DOHH2 (cell line): ENCODE measurements at regions not wholly inside any gene's neighbourhood (a gene's known extent, or its start where the extent isn't known, plus 50 kb on each side); places are given as distances from the start of the nearest gene placed in this dataset.

Experiments used
- H3F3A ChIP-seq: fragments of 200-600 bp; sonication (generic), shearing (Covaris generic); 2 replicates; pipeline ENCODE4 v1.6.0; 2016; ENCODE audit warnings: antibody characterized with exemption, mild to moderate bottlenecking; ENCODE audit not compliant: control insufficient read depth, insufficient read depth
- H3K27ac ChIP-seq: fragments of 200-600 bp; sonication (generic); 2 replicates; pipeline ENCODE4 v1.5.1; 2014; ENCODE audit warnings: low read depth, mild to moderate bottlenecking, low read length, moderate library complexity
- H3K27me3 ChIP-seq: fragments of 200-600 bp; sonication (generic); 2 replicates; pipeline ENCODE4 v1.6.1; 2014; ENCODE audit warnings: mild to moderate bottlenecking, low read length, mixed read lengths; ENCODE audit not compliant: control insufficient read depth
- H3K36me3 ChIP-seq: fragments of 200-600 bp; sonication (generic); 2 replicates; pipeline ENCODE4 v1.6.1; 2014; ENCODE audit warnings: mild to moderate bottlenecking, low read length, moderate library complexity, mixed read lengths; ENCODE audit not compliant: control insufficient read depth
- H3K4me1 ChIP-seq: fragments of 200-600 bp; sonication (generic); 2 replicates; pipeline ENCODE4 v1.6.1; 2014; ENCODE audit warnings: mild to moderate bottlenecking, low read length, mixed read lengths; ENCODE audit not compliant: control insufficient read depth
- H3K4me2 ChIP-seq: fragments of 200-600 bp; sonication (generic); 2 replicates; pipeline ENCODE4 v1.6.0; 2014; ENCODE audit warnings: mild to moderate bottlenecking, low read length, moderate library complexity
- H3K4me3 ChIP-seq: fragments of 200-600 bp; sonication (generic); 2 replicates; pipeline ENCODE4 v1.5.1; 2014; ENCODE audit warnings: mild to moderate bottlenecking, low read length, mixed read lengths
- H3K79me2 ChIP-seq: fragments of 200-600 bp; sonication (generic); 2 replicates; pipeline ENCODE4 v1.6.1; 2014; ENCODE audit warnings: mild to moderate bottlenecking, low read length, mixed read lengths; ENCODE audit not compliant: control insufficient read depth
- H3K9me2 ChIP-seq: fragments of 200-600 bp; sonication (generic); replicated peaks from 2 replicates; pipeline ENCODE4 v1.6.1; 2014; ENCODE audit warnings: mild to moderate bottlenecking, low read length, mixed read lengths; ENCODE audit not compliant: control insufficient read depth
- H3K9me3 ChIP-seq: fragments of 200-600 bp; sonication (generic); 2 replicates; pipeline ENCODE4 v1.6.1; 2014; ENCODE audit warnings: antibody characterized with exemption, low read length, mixed read lengths; ENCODE audit not compliant: control insufficient read depth, insufficient read depth
- H4K20me1 ChIP-seq: fragments of 200-600 bp; sonication (generic); 2 replicates; pipeline ENCODE4 v1.6.0; 2014; ENCODE audit warnings: low read depth, mild to moderate bottlenecking, antibody characterized with exemption, low read length, moderate library complexity; ENCODE audit not compliant: control insufficient read depth, insufficient read depth
- EZH2phosphoT487 ChIP-seq: fragments of 200-600 bp; sonication (generic); IDR thresholded peaks from 2 replicates; pipeline ENCODE4 v1.6.1; 2017; ENCODE audit warnings: borderline replicate concordance, mild to moderate bottlenecking, antibody characterized with exemption, low read length, moderate library complexity, mixed read lengths
- TF ChIP-seq, protein P1 (sequence below): fragments of 200-600 bp; sonication (generic); IDR thresholded peaks from one replicate; pipeline ENCODE4 v1.5.1; 2014; ENCODE audit warnings: antibody characterized with exemption, mild to moderate bottlenecking, low read depth, low read length; ENCODE audit not compliant: poor library complexity, severe bottlenecking

GRCh38 chr20:24395151-24395550 is 74.3 kb upstream of the SYNDIG1 start:
- Histone ChIP-seq H3K4me1 (no peaks in the 10 kb centered on the region), H3K4me3 (no peak overlapping the region), H3K27me3 (no peaks in the 10 kb centered on the region), H4K20me1 (no peaks in the 10 kb centered on the region), H3K79me2 (no peaks in the 10 kb centered on the region), H3K36me3 (no peaks in the 10 kb centered on the region), H3F3A (no peaks in the 10 kb centered on the region), H3K4me2 (no peak overlapping the region), H3K27ac (no peak overlapping the region), H3K9me3 (no peaks in the 10 kb centered on the region), H3K9me2 (no peaks in the 10 kb centered on the region)
- no peak for TF ChIP-seq EZH2phosphoT487
- TF ChIP-seq, protein P1, sequence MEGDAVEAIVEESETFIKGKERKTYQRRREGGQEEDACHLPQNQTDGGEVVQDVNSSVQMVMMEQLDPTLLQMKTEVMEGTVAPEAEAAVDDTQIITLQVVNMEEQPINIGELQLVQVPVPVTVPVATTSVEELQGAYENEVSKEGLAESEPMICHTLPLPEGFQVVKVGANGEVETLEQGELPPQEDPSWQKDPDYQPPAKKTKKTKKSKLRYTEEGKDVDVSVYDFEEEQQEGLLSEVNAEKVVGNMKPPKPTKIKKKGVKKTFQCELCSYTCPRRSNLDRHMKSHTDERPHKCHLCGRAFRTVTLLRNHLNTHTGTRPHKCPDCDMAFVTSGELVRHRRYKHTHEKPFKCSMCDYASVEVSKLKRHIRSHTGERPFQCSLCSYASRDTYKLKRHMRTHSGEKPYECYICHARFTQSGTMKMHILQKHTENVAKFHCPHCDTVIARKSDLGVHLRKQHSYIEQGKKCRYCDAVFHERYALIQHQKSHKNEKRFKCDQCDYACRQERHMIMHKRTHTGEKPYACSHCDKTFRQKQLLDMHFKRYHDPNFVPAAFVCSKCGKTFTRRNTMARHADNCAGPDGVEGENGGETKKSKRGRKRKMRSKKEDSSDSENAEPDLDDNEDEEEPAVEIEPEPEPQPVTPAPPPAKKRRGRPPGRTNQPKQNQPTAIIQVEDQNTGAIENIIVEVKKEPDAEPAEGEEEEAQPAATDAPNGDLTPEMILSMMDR: no peak

DNA sequence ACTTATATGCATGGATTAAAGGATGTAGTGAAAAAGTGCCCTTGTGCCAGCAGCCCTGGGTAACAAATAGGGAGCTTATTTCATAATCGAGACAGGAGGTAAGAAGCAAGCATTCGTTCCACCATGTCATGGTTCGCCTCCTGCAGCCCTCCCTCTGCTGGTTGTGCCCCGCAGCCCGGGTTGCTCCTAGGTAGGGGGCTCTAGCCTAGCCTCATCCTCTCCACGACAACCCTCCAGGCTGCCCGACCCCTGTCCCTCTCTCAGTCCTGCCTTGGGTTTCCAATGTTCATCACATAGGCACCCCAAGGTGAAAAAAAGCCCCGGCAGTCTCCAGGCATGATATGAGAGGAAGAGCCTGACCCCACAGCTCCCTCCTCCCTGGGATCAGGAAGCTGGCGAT is 75.5 kb upstream of the SYNDIG1 start:
- TF ChIP-seq, protein P1: no peak
- no peak for TF ChIP-seq EZH2phosphoT487
- no peaks in the 10 kb centered on the region for H4K20me1 ChIP-seq

DNA sequence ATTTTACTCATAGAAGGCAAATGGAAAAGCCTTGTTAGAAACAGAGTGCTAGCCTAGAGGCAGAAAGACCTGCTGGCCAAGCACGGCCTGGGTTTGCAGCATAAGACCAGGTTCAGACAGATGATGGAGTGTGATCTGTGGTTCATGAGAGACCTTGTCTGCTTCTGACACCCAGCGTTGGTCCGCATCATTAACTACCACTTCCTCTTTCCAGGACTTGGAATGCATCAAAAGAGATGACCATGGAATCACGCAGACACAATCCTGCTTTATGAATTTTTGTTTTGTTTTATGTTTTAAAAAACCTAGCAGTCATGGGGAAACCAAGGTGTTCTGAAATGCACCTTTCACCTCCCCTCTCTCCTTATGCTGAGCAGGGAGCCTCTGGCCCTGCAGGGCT is 76.8 kb upstream of the SYNDIG1 start:
- Histone ChIP-seq H3K4me3 (no peak overlapping the region), H3K79me2 (no peaks in the 10 kb centered on the region)
- TF ChIP-seq, protein P1: no peak
- no peak for TF ChIP-seq EZH2phosphoT487

More for the DNA sequence above, 75.5 kb upstream of the SYNDIG1 start:
- Histone ChIP-seq H3K79me2 (no peaks in the 10 kb centered on the region), H3K4me3 (no peak overlapping the region), H3K27ac (no peak overlapping the region), H3K4me2 (no peak overlapping the region), H3K27me3 (no peaks in the 10 kb centered on the region), H3K9me3 (no peaks in the 10 kb centered on the region), H3K4me1 (no peaks in the 10 kb centered on the region), H3K36me3 (no peaks in the 10 kb centered on the region), H3K9me2 (no peaks in the 10 kb centered on the region), H3F3A (no peaks in the 10 kb centered on the region)

DNA sequence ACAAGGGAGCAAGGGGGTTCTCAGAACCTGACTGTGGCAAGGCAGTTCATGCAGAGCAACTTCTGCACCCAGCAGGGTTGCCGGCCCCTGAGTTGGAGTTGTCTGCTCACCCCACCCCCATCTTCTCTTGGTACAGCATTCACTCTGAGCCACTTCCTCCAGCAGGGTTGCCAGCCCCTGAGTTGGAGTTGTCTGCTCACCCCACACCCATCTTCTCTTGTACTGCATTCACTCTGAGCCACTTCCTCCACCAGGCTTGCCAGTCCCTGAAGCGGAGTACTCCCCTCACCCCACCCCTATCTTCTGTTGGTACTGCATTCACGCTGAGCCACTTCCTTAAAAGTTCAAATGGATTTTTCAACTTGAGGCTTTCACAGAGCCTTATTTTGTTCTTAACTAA is 79.7 kb upstream of the SYNDIG1 start:
- no peak overlapping the region for H3K27ac ChIP-seq
- TF ChIP-seq, protein P1: no peak
- TF ChIP-seq EZH2phosphoT487: no peak
- H3K9me2 ChIP-seq: no peaks in the 10 kb centered on the region
- H3K4me3 ChIP-seq: no peak overlapping the region
- no peaks in the 10 kb centered on the region for H3K36me3 ChIP-seq
- H3K4me1 ChIP-seq: no peaks in the 10 kb centered on the region
- no peaks in the 10 kb centered on the region for H3F3A ChIP-seq
- no peaks in the 10 kb centered on the region for H3K79me2 ChIP-seq
- H3K4me2 ChIP-seq: no peak overlapping the region
- H4K20me1 ChIP-seq: no peaks in the 10 kb centered on the region
- H3K9me3 ChIP-seq: no peaks in the 10 kb centered on the region
- H3K27me3 ChIP-seq: no peaks in the 10 kb centered on the region

More for the DNA sequence above, 76.8 kb upstream of the SYNDIG1 start:
- H3K27ac ChIP-seq: no peak overlapping the region
- H3K27me3 ChIP-seq: no peaks in the 10 kb centered on the region
- H3K36me3 ChIP-seq: no peaks in the 10 kb centered on the region
- H3K4me1 ChIP-seq: no peaks in the 10 kb centered on the region
- no peaks in the 10 kb centered on the region for H3F3A ChIP-seq
- no peaks in the 10 kb centered on the region for H4K20me1 ChIP-seq
- no peaks in the 10 kb centered on the region for H3K9me2 ChIP-seq
- no peaks in the 10 kb centered on the region for H3K9me3 ChIP-seq
- H3K4me2 ChIP-seq: no peak overlapping the region
